ENCODE measurements at regions not wholly inside any gene's neighbourhood (a gene's known extent, or its start where the extent isn't known, plus 50 kb on each side); places are given as distances from the start of the nearest gene placed in this dataset.

- TF ChIP-seq CTCF (IDR thresholded peaks at IDR 0.05) (no peak), MAX (IDR thresholded peaks at IDR 0.05) (no peak), USF2 (IDR thresholded peaks at IDR 0.05) (no peak), ELK1 (IDR thresholded peaks at IDR 0.05; ENCODE audit: low read depth, low read length) (no peak), PHF8 (IDR thresholded peaks at IDR 0.05; ENCODE audit: borderline replicate concordance, low read depth) (no peak), REST (IDR thresholded peaks at IDR 0.05) (no peak), SMC3 (IDR thresholded peaks at IDR 0.05) (no peak)
Observed at GRCh38 chr10:108238261-108238660, 1073.8 kb upstream of the SORCS1 start.
